ENCODE measurements at regions not wholly inside any gene's neighbourhood (a gene's known extent, or its start where the extent isn't known, plus 50 kb on each side); places are given as distances from the start of the nearest gene placed in this dataset.

DNA sequence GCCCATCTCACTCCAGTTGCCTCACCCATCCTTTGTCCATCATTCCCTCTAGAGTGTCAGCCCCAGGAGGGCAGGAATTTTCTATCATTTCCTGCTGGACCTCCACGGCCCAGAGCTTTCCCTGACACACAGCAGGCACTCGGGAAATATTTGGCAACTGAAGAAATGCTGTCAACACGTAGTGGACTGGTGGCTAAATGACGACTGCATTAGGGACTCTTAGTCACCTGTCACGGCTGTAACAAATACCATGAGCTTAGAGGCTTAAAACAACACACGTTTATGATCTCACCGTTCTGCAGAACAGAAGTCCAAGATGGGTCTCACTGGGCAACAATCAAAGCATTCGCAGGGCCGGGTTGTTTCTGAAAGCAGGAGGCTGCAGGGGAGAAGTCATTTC lies 91.3 kb downstream of the PHETA1 start:
- DNase-seq (ENCODE audit: low read depth, low spot score), result no peak
- no peaks in the 10 kb centered on the region for H3K36me3 ChIP-seq (ENCODE audit: control insufficient read depth in 2 of 2, insufficient read depth in 2 of 2, low read length in 1 of 2)
- H3K9ac ChIP-seq (ENCODE audit: control insufficient read depth, insufficient read depth, low read length), result no peak overlapping the region
- no peaks in the 10 kb centered on the region for H4K20me1 ChIP-seq (ENCODE audit: control insufficient read depth, insufficient read depth)
- H3K79me2 ChIP-seq (ENCODE audit: control insufficient read depth, insufficient read depth, low read length), result no peaks in the 10 kb centered on the region
- FAIRE-seq, result no peak
- H3K4me2 ChIP-seq (ENCODE audit: control insufficient read depth, insufficient read depth), result no peak overlapping the region
- H2AFZ ChIP-seq (ENCODE audit: control insufficient read depth, low read depth, low read length), result no peak overlapping the region
- ChIA-PET CTCF (no interaction called here), RAD21 (ENCODE audit: unreplicated experiment) (no interaction called here), SMC1A (ENCODE audit: uncharacterized antibody, unreplicated experiment) (no interaction called here), POLR2A (no interaction called here)
- in situ Hi-C loops (cut with MboI), result no loop called here
- no peak overlapping the region for H3K4me3 ChIP-seq
- TF ChIP-seq MTA3 (IDR thresholded peaks at IDR 0.05; ENCODE audit: borderline replicate concordance, low read length) (no peak), TAF1 (IDR thresholded peaks at IDR 0.05; ENCODE audit: borderline replicate concordance, low read depth, low read length) (no peak), NFYB (IDR thresholded peaks at IDR 0.05; ENCODE audit: insufficient read depth, low read depth, low read length) (no peak), RB1 (IDR thresholded peaks at IDR 0.05; ENCODE audit: borderline replicate concordance) (no peak), CBX5 (IDR thresholded peaks at IDR 0.05; ENCODE audit: low read depth) (no peak), EP300 (IDR thresholded peaks at IDR 0.05; ENCODE audit: borderline replicate concordance in 1 of 2, control insufficient read depth in 1 of 2, low read depth in 2 of 2, low read length in 2 of 2) (no peak), KDM1A (IDR thresholded peaks at IDR 0.05; ENCODE audit: borderline replicate concordance) (no peak), POU2F2 (IDR thresholded peaks at IDR 0.05; ENCODE audit: borderline replicate concordance, low read depth, low read length) (no peak), CBX3 (IDR thresholded peaks at IDR 0.05; ENCODE audit: borderline replicate concordance, low read depth) (no peak), CHD1 (IDR thresholded peaks at IDR 0.05; ENCODE audit: low read depth, low read length) (no peak), GABPA (IDR thresholded peaks at IDR 0.05; ENCODE audit: low read depth) (no peak), DPF2 (IDR thresholded peaks at IDR 0.05) (no peak), PML (IDR thresholded peaks at IDR 0.05; ENCODE audit: low read length) (no peak)
- TF ChIP-seq, protein P1, sequence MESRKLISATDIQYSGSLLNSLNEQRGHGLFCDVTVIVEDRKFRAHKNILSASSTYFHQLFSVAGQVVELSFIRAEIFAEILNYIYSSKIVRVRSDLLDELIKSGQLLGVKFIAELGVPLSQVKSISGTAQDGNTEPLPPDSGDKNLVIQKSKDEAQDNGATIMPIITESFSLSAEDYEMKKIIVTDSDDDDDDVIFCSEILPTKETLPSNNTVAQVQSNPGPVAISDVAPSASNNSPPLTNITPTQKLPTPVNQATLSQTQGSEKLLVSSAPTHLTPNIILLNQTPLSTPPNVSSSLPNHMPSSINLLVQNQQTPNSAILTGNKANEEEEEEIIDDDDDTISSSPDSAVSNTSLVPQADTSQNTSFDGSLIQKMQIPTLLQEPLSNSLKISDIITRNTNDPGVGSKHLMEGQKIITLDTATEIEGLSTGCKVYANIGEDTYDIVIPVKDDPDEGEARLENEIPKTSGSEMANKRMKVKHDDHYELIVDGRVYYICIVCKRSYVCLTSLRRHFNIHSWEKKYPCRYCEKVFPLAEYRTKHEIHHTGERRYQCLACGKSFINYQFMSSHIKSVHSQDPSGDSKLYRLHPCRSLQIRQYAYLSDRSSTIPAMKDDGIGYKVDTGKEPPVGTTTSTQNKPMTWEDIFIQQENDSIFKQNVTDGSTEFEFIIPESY (IDR thresholded peaks at IDR 0.05), result no peak
- TF ChIP-seq, protein P2, sequence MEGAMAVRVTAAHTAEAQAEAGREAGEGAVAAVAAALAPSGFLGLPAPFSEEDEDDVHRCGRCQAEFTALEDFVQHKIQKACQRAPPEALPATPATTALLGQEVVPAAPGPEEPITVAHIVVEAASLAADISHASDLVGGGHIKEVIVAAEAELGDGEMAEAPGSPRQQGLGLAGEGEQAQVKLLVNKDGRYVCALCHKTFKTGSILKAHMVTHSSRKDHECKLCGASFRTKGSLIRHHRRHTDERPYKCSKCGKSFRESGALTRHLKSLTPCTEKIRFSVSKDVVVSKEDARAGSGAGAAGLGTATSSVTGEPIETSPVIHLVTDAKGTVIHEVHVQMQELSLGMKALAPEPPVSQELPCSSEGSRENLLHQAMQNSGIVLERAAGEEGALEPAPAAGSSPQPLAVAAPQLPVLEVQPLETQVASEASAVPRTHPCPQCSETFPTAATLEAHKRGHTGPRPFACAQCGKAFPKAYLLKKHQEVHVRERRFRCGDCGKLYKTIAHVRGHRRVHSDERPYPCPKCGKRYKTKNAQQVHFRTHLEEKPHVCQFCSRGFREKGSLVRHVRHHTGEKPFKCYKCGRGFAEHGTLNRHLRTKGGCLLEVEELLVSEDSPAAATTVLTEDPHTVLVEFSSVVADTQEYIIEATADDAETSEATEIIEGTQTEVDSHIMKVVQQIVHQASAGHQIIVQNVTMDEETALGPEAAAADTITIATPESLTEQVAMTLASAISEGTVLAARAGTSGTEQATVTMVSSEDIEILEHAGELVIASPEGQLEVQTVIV (IDR thresholded peaks at IDR 0.05; ENCODE audit: borderline replicate concordance, partially characterized antibody), result no peak
- TF ChIP-seq, protein P3, sequence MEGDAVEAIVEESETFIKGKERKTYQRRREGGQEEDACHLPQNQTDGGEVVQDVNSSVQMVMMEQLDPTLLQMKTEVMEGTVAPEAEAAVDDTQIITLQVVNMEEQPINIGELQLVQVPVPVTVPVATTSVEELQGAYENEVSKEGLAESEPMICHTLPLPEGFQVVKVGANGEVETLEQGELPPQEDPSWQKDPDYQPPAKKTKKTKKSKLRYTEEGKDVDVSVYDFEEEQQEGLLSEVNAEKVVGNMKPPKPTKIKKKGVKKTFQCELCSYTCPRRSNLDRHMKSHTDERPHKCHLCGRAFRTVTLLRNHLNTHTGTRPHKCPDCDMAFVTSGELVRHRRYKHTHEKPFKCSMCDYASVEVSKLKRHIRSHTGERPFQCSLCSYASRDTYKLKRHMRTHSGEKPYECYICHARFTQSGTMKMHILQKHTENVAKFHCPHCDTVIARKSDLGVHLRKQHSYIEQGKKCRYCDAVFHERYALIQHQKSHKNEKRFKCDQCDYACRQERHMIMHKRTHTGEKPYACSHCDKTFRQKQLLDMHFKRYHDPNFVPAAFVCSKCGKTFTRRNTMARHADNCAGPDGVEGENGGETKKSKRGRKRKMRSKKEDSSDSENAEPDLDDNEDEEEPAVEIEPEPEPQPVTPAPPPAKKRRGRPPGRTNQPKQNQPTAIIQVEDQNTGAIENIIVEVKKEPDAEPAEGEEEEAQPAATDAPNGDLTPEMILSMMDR (IDR thresholded peaks at IDR 0.05 in 2 of 3, conservative IDR thresholded peaks at IDR 0.05 in 1 of 3; ENCODE audit: control insufficient read depth in 2 of 3, extremely low read depth in 1 of 3, insufficient read depth in 1 of 3, low read depth in 3 of 3, low read length in 3 of 3), result no peak
- TF ChIP-seq, protein P4, sequence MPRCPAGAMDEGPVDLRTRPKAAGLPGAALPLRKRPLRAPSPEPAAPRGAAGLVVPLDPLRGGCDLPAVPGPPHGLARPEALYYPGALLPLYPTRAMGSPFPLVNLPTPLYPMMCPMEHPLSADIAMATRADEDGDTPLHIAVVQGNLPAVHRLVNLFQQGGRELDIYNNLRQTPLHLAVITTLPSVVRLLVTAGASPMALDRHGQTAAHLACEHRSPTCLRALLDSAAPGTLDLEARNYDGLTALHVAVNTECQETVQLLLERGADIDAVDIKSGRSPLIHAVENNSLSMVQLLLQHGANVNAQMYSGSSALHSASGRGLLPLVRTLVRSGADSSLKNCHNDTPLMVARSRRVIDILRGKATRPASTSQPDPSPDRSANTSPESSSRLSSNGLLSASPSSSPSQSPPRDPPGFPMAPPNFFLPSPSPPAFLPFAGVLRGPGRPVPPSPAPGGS (IDR thresholded peaks at IDR 0.05; ENCODE audit: borderline replicate concordance, insufficient read depth, low read depth, low read length, poor library complexity, severe bottlenecking), result no peak
- no peaks in the 10 kb centered on the region; a peak in 1 of 4 replicates for H3K27me3 ChIP-seq (replicated peaks in 1 of 2; ENCODE audit: control insufficient read depth in 2 of 2, insufficient read depth in 2 of 2, low read length in 1 of 2)
- H3K27ac ChIP-seq (ENCODE audit: control insufficient read depth, insufficient read depth), result no peak overlapping the region
- H3K4me1 ChIP-seq (ENCODE audit: control insufficient read depth, insufficient read depth, low read length), result no peaks in the 10 kb centered on the region
- no peak for ATAC-seq
- WGBS (ENCODE audit: insufficient coverage, insufficient replicate concordance, low lambda C conversion rate, missing lambda C conversion rate), result 34% methylated on average over 9 of the region's 9 CpGs
- intact Hi-C loops (cut with micrococcal nuclease; ENCODE audit: unreplicated experiment), result no loop called here
- no TSS peak for BruUV-seq (replicated peaks)
- H3K9me3 ChIP-seq (replicated peaks; ENCODE audit: control insufficient read depth, insufficient read depth, low read length), result peaks cover 2% of the 10 kb centered on the region; the same call in 2 of the 3 replicates
